ENCODE measurements at regions not wholly inside any gene's neighbourhood (a gene's known extent, or its start where the extent isn't known, plus 50 kb on each side); places are given as distances from the start of the nearest gene placed in this dataset.

GRCh38 chr2:236712961-236713673 lies 143.5 kb downstream of the ACKR3 start:
- Histone ChIP-seq H2BK15ac (ENCODE audit: low read length) (no peak overlapping the region), H2BK5ac (ENCODE audit: low read depth, low read length) (no peak overlapping the region), H3K79me2 (ENCODE audit: control insufficient read depth in 1 of 2, insufficient read depth in 2 of 2, low read length in 2 of 2) (no peaks in the 10 kb centered on the region), H3K9ac (replicated peaks in 1 of 4; ENCODE audit: extremely low read depth in 1 of 4, low read depth in 3 of 4, low read length in 3 of 4) (no peak overlapping the region), H3K4me3 (ENCODE audit: extremely low read depth in 1 of 4, insufficient read depth in 2 of 4, low read depth in 3 of 4, low read length in 4 of 4) (no peak overlapping the region), H3K14ac (ENCODE audit: insufficient read length) (no peak overlapping the region), H4K91ac (replicated peaks; ENCODE audit: insufficient read length, low read length) (no peak overlapping the region), H3K4ac (replicated peaks; ENCODE audit: insufficient read length, low read depth, low read length) (no peak overlapping the region), H3K36me3 (ENCODE audit: control insufficient read depth in 2 of 4, insufficient read depth in 4 of 4, low read length in 3 of 4) (no peaks in the 10 kb centered on the region), H3K79me1 (ENCODE audit: low read depth, low read length) (no peaks in the 10 kb centered on the region), H3K18ac (ENCODE audit: extremely low read depth, low read length) (no peak overlapping the region), H3K56ac (replicated peaks; ENCODE audit: insufficient read length, low read depth, low read length) (no peak overlapping the region), H3K4me2 (ENCODE audit: insufficient read depth in 1 of 2, low read depth in 2 of 2, low read length in 2 of 2) (no peak overlapping the region), H2AK5ac (ENCODE audit: low read depth, low read length) (no peak overlapping the region), H2AFZ (ENCODE audit: low read length) (no peak overlapping the region), H3K27me3 (replicated peaks in 1 of 4; ENCODE audit: control insufficient read depth in 3 of 4, extremely low read depth in 1 of 4, insufficient read depth in 3 of 4, low read length in 3 of 4) (no peaks in the 10 kb centered on the region), H3K23ac (ENCODE audit: insufficient read length) (no peak overlapping the region), H3K9me3 (ENCODE audit: insufficient read depth in 2 of 2, low read depth in 1 of 2, low read length in 1 of 2) (no peaks in the 10 kb centered on the region), H2BK120ac (replicated peaks; ENCODE audit: low read depth, low read length) (no peak overlapping the region), H2BK20ac (ENCODE audit: low read length) (no peak overlapping the region), H4K5ac (ENCODE audit: insufficient read length, low read depth, low read length) (no peak overlapping the region), H4K8ac (ENCODE audit: extremely low read depth, insufficient read depth, low read length) (no peak overlapping the region), H3K27ac (ENCODE audit: low read depth, low read length) (no peak overlapping the region), H3K4me1 (replicated peaks in 1 of 4; ENCODE audit: control insufficient read depth in 3 of 4, insufficient read depth in 4 of 4, low read length in 3 of 4) (no peaks in the 10 kb centered on the region), H2BK12ac (ENCODE audit: low read depth, low read length) (no peak overlapping the region), H4K20me1 (replicated peaks in 1 of 2; ENCODE audit: control insufficient read depth in 1 of 2, insufficient read depth in 2 of 2, low read length in 2 of 2) (no peaks in the 10 kb centered on the region), H3K23me2 (ENCODE audit: low read depth, low read length) (0 out of 2 replicates have a peak, but pooled peaks cover 1% of the 10 kb centered on the region)
- no peak for FAIRE-seq
- ChIA-PET CTCF (ENCODE audit: partially characterized antibody) (interaction anchor here (0.9 kb wide), 1 partner anchor 7 kb away, joined by 3 read pairs; no protein-coding TSS in a partner anchor), POLR2A (ENCODE audit: partially characterized antibody) (interaction anchor here (0.6 kb wide), 1 partner anchor 535 kb away, joined by 3 read pairs; no protein-coding TSS in a partner anchor)
- 88% methylated on average over 8 of the region's 8 CpGs; no CpG with 5 or more reads in 1 of the 2 experiments for WGBS, 2 experiments (ENCODE audit: extremely low coverage in 1 of 2, insufficient coverage in 1 of 2, insufficient read length in 1 of 2, insufficient replicate concordance in 2 of 2, low coverage in 1 of 2, low lambda C conversion rate in 2 of 2, missing lambda C conversion rate in 1 of 2)
- no peak for TF ChIP-seq CBX8 (IDR thresholded peaks at IDR 0.05; ENCODE audit: borderline replicate concordance, low read depth, low read length)
- no peak for TF ChIP-seq HDAC2 (IDR thresholded peaks at IDR 0.05; ENCODE audit: borderline replicate concordance in 1 of 2, low read depth in 2 of 2, low read length in 2 of 2)
- no peak for TF ChIP-seq EP300 (IDR thresholded peaks at IDR 0.05; ENCODE audit: borderline replicate concordance in 1 of 2, low read depth in 2 of 2, low read length in 2 of 2)
- no peak for TF ChIP-seq JUND (IDR thresholded peaks at IDR 0.05; ENCODE audit: low read length)
- no peak for TF ChIP-seq USF2 (IDR thresholded peaks at IDR 0.05; ENCODE audit: low read length)
- no peak for TF ChIP-seq BRCA1 (IDR thresholded peaks at IDR 0.05; ENCODE audit: low read depth, low read length)
- TF ChIP-seq CEBPB (IDR thresholded peaks at IDR 0.05; ENCODE audit: low read depth, low read length), result no peak
- TF ChIP-seq RBBP5 (IDR thresholded peaks at IDR 0.05; ENCODE audit: borderline replicate concordance, low read depth, low read length), result no peak
- no peak for DNase-seq (ENCODE audit: low read depth in 1 of 2, low spot score in 2 of 2)

Data from H1 (cell line).